ENCODE measurements at regions not wholly inside any gene's neighbourhood (a gene's known extent, or its start where the extent isn't known, plus 50 kb on each side); places are given as distances from the start of the nearest gene placed in this dataset.

DNA sequence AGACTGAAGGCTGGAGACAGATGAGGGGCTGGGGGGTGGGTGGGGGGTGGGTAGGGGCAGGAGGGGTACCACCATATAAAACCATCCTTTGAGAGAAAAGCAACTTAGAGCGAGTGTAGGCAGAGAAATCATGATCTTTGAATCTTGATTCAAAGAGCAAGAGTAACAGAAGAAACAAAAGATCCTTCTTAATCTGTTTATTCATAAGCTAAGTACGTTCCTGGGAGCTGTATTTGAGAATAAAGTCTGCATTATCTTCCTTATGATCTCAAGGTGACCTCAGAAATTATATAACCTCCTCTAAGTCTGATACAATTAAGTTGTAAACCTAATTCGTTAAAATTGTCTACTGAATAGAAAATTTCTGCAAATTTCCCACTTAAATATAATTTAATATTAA lies 558.8 kb downstream of the NR2F1-AS1 start:
- no peak for TF ChIP-seq EGR1 (IDR thresholded peaks at IDR 0.05; ENCODE audit: borderline replicate concordance in 1 of 2, low read depth in 2 of 2, low read length in 2 of 2)
- no peak for TF ChIP-seq RAD21 (IDR thresholded peaks at IDR 0.05; ENCODE audit: insufficient read depth, low read depth, low read length)
- no peak for TF ChIP-seq EZH2 (IDR thresholded peaks at IDR 0.05; ENCODE audit: borderline replicate concordance, control insufficient read depth, low read depth, low read length)
- no peak for TF ChIP-seq CEBPB (IDR thresholded peaks at IDR 0.05; ENCODE audit: borderline replicate concordance in 1 of 2, low read depth in 2 of 2, low read length in 2 of 2)
- no peak for TF ChIP-seq POLR2A (IDR thresholded peaks at IDR 0.05; ENCODE audit: low read depth, low read length)
- TF ChIP-seq MTA2 (IDR thresholded peaks at IDR 0.05; ENCODE audit: low read depth): no peak
- TF ChIP-seq, protein P1, sequence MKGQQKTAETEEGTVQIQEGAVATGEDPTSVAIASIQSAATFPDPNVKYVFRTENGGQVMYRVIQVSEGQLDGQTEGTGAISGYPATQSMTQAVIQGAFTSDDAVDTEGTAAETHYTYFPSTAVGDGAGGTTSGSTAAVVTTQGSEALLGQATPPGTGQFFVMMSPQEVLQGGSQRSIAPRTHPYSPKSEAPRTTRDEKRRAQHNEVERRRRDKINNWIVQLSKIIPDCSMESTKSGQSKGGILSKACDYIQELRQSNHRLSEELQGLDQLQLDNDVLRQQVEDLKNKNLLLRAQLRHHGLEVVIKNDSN (IDR thresholded peaks at IDR 0.05; ENCODE audit: borderline replicate concordance, extremely low read length, insufficient read depth, low read depth, low read length): no peak
- TF ChIP-seq SP1 (IDR thresholded peaks at IDR 0.05; ENCODE audit: low read depth, low read length): no peak

Measured in GM12878 (cell line).